DND-41 (cell line): ENCODE measurements at regions not wholly inside any gene's neighbourhood (a gene's known extent, or its start where the extent isn't known, plus 50 kb on each side); places are given as distances from the start of the nearest gene placed in this dataset.

Experiments used
- ATAC-seq: fragments of 200-7000 bp; cut with Tn5 transposase; 3 replicates; pipeline ENCODE4 v1.9.1; 2021; ENCODE audit warnings: low read depth; ENCODE audit not compliant: insufficient read depth
- DNase-seq: peaks from one replicate; pipeline ENCODE4 v3.0.0-alpha.2; 2020
- H2AFZ ChIP-seq: 2 replicates; pipeline ENCODE4 v1.6.0; 2012; ENCODE audit warnings: low read depth, low read length
- H3K27ac ChIP-seq: 2 replicates; pipeline ENCODE4 v1.5.1; 2012; ENCODE audit warnings: low read length, inconsistent platforms
- H3K27me3 ChIP-seq: fragments of 200-600 bp; sonication (generic); 2 replicates; pipeline ENCODE4 v1.6.0; 2012; ENCODE audit warnings: low read length, mild to moderate bottlenecking, inconsistent platforms; ENCODE audit not compliant: insufficient read depth, poor library complexity
- H3K36me3 ChIP-seq: 2 replicates; pipeline ENCODE4 v1.5.1; 2012; ENCODE audit warnings: low read length, inconsistent platforms; ENCODE audit not compliant: insufficient read depth
- H3K4me1 ChIP-seq: 2 replicates; pipeline ENCODE4 v1.5.1; 2012; ENCODE audit warnings: mild to moderate bottlenecking, low read length; ENCODE audit not compliant: insufficient read depth
- H3K4me2 ChIP-seq: 2 replicates; pipeline ENCODE4 v1.6.0; 2012; ENCODE audit warnings: mild to moderate bottlenecking, moderate library complexity, low read length, inconsistent platforms; ENCODE audit not compliant: insufficient read depth
- H3K4me3 ChIP-seq, 2 experiments: fragments of 200-600 bp in 1 of 2; shearing (Covaris generic) in 1 of 2; 2 replicates each; pipeline ENCODE4 v1.5.1; 2012 to 2016; ENCODE audit warnings: inconsistent platforms in 2 of 2, low read length in 2 of 2, mild to moderate bottlenecking in 2 of 2, low read depth in 1 of 2, moderate library complexity in 1 of 2
- H3K79me2 ChIP-seq: 2 replicates; pipeline ENCODE4 v1.6.0; 2012; ENCODE audit warnings: low read length, inconsistent platforms; ENCODE audit not compliant: insufficient read depth
- H3K9ac ChIP-seq: 2 replicates; pipeline ENCODE4 v1.6.0; 2012; ENCODE audit warnings: low read depth, mild to moderate bottlenecking, inconsistent platforms, low read length, moderate library complexity
- H3K9me3 ChIP-seq: 2 replicates; pipeline ENCODE4 v1.5.1; 2012; ENCODE audit warnings: low read length, moderate library complexity, mild to moderate bottlenecking, inconsistent platforms; ENCODE audit not compliant: insufficient read depth, severe bottlenecking
- H4K20me1 ChIP-seq: 2 replicates; pipeline ENCODE4 v1.6.0; 2012; ENCODE audit warnings: low read length; ENCODE audit not compliant: insufficient read depth
- CTCF ChIP-seq: IDR thresholded peaks from 2 replicates; pipeline ENCODE4 v1.5.1; 2012; ENCODE audit warnings: borderline replicate concordance, low read length, moderate library complexity, mild to moderate bottlenecking; ENCODE audit not compliant: poor library complexity, severe bottlenecking; ENCODE audit errors: extremely low read depth
- EZH2 ChIP-seq: IDR thresholded peaks from 3 replicates; pipeline ENCODE4 v1.6.1; 2012; ENCODE audit warnings: borderline replicate concordance, low read depth, mild to moderate bottlenecking, moderate library complexity, low read length, inconsistent platforms; ENCODE audit not compliant: severe bottlenecking

DNA sequence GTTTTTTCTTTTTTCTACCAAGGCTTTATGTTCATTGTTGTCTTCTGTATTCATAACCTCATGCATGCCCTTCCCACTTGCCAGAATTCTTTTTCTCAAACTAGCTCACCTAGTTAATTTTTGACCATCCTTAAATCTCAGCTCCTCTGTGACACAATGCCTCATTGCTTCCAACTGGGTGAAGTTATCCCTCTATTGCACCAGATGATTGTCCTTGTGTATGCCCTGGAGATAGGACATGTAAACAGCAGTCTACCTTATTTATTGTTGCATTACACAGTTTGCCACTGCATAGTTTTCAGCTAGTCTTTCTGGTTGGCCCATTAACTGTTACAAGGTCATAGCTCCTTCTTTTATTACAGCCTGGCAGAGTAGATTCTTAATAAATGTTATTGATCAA, 763.1 kb upstream of the COBL start:
- no peaks in the 10 kb centered on the region for H4K20me1 ChIP-seq
- H3K4me1 ChIP-seq, result no peaks in the 10 kb centered on the region
- H3K27me3 ChIP-seq, result no peaks in the 10 kb centered on the region
- DNase-seq (no peak), ATAC-seq (no peak)
- H3K27ac ChIP-seq, result no peak overlapping the region
- H3K4me2 ChIP-seq, result no peak overlapping the region
- no peaks in the 10 kb centered on the region for H3K9me3 ChIP-seq
- no peaks in the 10 kb centered on the region for H3K79me2 ChIP-seq
- TF ChIP-seq CTCF, result no peak
- no peaks in the 10 kb centered on the region for H3K36me3 ChIP-seq
- H2AFZ ChIP-seq, result no peak overlapping the region
- H3K4me3 ChIP-seq, result no peak overlapping the region
- no peak overlapping the region for H3K9ac ChIP-seq

- Histone ChIP-seq H3K27me3 (no peaks in the 10 kb centered on the region), H4K20me1 (no peaks in the 10 kb centered on the region), H3K36me3 (no peaks in the 10 kb centered on the region), H3K4me2 (no peak overlapping the region), H3K9ac (no peak overlapping the region), H3K4me1 (no peaks in the 10 kb centered on the region), H2AFZ (no peak overlapping the region), H3K9me3 (no peaks in the 10 kb centered on the region), H3K4me3 (no peak overlapping the region), H3K27ac (no peak overlapping the region), H3K79me2 (no peaks in the 10 kb centered on the region)
- no peak for ATAC-seq
- TF ChIP-seq CTCF (no peak), EZH2 (no peak)
- no peak for DNase-seq
These were observed 761.0 kb upstream of the COBL start for GRCh38 chr7:52077571-52077970.

- H3K9me3 ChIP-seq, result no peaks in the 10 kb centered on the region
- H3K4me3 ChIP-seq, result no peak overlapping the region
- no peaks in the 10 kb centered on the region for H3K36me3 ChIP-seq
- H3K27ac ChIP-seq, result no peak overlapping the region
- H4K20me1 ChIP-seq, result no peaks in the 10 kb centered on the region
- TF ChIP-seq CTCF (no peak), EZH2 (no peak)
- no peak overlapping the region for H3K4me2 ChIP-seq
- DNase-seq (no peak), ATAC-seq (no peak)
- H3K79me2 ChIP-seq, result no peaks in the 10 kb centered on the region
- no peak overlapping the region for H2AFZ ChIP-seq
- no peaks in the 10 kb centered on the region for H3K4me1 ChIP-seq
- no peaks in the 10 kb centered on the region for H3K27me3 ChIP-seq
- no peak overlapping the region for H3K9ac ChIP-seq
These were observed 758.3 kb upstream of the COBL start for GRCh38 chr7:52074912-52075311.

DNA sequence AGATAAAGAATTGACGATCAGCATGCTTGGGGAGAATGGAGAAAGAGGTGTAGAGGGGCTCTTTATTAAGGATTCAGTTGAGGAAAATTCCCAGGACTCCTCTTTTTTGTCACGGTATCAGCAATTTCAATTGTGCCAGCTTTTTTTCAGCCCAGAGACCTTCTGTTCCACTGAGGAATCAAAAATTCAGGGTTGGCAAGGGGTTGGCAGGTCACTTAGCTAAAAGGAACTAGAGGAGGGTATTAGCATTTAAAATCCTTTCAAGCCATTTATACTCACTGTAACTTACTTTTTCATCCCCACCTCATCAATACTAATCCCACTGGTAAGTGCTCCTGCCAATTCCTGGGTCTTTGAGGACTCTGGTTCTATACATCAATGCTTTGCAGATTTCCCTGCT, 757.5 kb upstream of the COBL start:
- H4K20me1 ChIP-seq, result no peaks in the 10 kb centered on the region
- no peak overlapping the region for H3K9ac ChIP-seq
- H3K27ac ChIP-seq, result no peak overlapping the region
- no peaks in the 10 kb centered on the region for H3K27me3 ChIP-seq
- DNase-seq, result no peak
- ATAC-seq, result no peak
- H2AFZ ChIP-seq, result no peak overlapping the region
- H3K4me3 ChIP-seq, result no peak overlapping the region
- H3K4me1 ChIP-seq, result no peaks in the 10 kb centered on the region
- no peak overlapping the region for H3K4me2 ChIP-seq
- TF ChIP-seq CTCF (no peak), EZH2 (no peak)
- no peaks in the 10 kb centered on the region for H3K9me3 ChIP-seq
- H3K36me3 ChIP-seq, result no peaks in the 10 kb centered on the region
- no peaks in the 10 kb centered on the region for H3K79me2 ChIP-seq
